ENCODE measurements at regions not wholly inside any gene's neighbourhood (a gene's known extent, or its start where the extent isn't known, plus 50 kb on each side); places are given as distances from the start of the nearest gene placed in this dataset.

- intact Hi-C loops (cut with DNase I; ENCODE audit: low total_unique reads), result no loop called here
- DNase-seq, result no peak
Observed at GRCh38 chr5:167361795-167362194, 929.6 kb upstream of the WWC1 start.

DNA sequence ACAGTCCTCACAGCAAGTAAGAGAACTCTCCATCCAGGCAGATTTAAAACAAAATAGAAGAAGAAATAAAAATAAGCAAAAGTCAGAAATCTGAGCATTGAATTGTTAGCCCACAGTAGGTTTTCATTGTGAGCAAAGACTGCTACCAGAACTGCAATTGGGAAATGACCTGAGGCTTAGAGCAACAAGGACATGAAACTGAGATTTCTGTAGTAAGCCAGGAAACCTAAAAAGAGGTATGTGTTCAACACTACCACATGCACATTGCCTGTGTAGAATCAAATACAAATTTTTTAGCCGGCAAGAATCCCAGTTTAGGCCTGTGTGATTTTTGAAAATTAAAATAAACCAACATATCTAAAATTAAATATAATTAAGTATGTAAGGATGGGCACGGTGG lies 928.4 kb upstream of the WWC1 start:
- intact Hi-C loops (cut with DNase I; ENCODE audit: low total_unique reads), result no loop called here
- no peak overlapping the region for H3K27ac ChIP-seq
- H3K27me3 ChIP-seq, result no peaks in the 10 kb centered on the region
- no peaks in the 10 kb centered on the region for H3K4me1 ChIP-seq
- no peak for DNase-seq
- TF ChIP-seq CTCF (IDR thresholded peaks at IDR 0.05), result no peak
- peaks cover 0 to 17% (median 4%) of the 10 kb centered on the region in 3 donors for H3K9me3 ChIP-seq
- no peaks in the 10 kb centered on the region for H3K36me3 ChIP-seq
- H3K4me3 ChIP-seq, result no peak overlapping the region

More at GRCh38 chr5:167361795-167362194, 929.6 kb upstream of the WWC1 start:
- H3K27me3 ChIP-seq, result no peaks in the 10 kb centered on the region
- no peaks in the 10 kb centered on the region for H3K4me1 ChIP-seq
- no peak for TF ChIP-seq CTCF (IDR thresholded peaks at IDR 0.05)
- H3K27ac ChIP-seq, result no peak overlapping the region
- H3K36me3 ChIP-seq, result no peaks in the 10 kb centered on the region
- peaks cover 0 to 17% (median 4%) of the 10 kb centered on the region in 3 donors for H3K9me3 ChIP-seq
- no peak overlapping the region for H3K4me3 ChIP-seq

DNA sequence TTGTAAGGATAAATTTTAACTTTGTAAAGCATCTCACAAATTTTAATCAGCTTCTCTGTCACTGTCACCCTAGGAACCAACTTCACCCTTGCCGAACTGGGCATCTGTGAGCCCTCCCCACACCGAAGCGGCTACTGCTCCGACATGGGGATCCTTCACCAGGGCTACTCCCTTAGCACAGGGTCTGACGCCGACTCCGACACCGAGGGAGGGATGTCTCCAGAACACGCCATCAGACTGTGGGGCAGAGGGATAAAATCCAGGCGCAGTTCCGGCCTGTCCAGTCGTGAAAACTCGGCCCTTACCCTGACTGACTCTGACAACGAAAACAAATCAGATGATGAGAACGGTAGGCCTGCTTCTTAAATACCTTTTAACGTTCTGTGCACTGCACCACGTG lies 916.3 kb upstream of the WWC1 start:
- no peak for DNase-seq
- Histone ChIP-seq H3K4me3 (no peak overlapping the region), H3K27me3 (no peaks in the 10 kb centered on the region), H3K9me3 (peaks cover 0 to 3% (median 0%) of the 10 kb centered on the region in 3 donors), H3K4me1 (no peaks in the 10 kb centered on the region), H3K27ac (no peak overlapping the region), H3K36me3 (no peaks in the 10 kb centered on the region)
- intact Hi-C loops (cut with DNase I; ENCODE audit: low total_unique reads), result no loop called here
- TF ChIP-seq CTCF (IDR thresholded peaks at IDR 0.05), result no peak

DNA sequence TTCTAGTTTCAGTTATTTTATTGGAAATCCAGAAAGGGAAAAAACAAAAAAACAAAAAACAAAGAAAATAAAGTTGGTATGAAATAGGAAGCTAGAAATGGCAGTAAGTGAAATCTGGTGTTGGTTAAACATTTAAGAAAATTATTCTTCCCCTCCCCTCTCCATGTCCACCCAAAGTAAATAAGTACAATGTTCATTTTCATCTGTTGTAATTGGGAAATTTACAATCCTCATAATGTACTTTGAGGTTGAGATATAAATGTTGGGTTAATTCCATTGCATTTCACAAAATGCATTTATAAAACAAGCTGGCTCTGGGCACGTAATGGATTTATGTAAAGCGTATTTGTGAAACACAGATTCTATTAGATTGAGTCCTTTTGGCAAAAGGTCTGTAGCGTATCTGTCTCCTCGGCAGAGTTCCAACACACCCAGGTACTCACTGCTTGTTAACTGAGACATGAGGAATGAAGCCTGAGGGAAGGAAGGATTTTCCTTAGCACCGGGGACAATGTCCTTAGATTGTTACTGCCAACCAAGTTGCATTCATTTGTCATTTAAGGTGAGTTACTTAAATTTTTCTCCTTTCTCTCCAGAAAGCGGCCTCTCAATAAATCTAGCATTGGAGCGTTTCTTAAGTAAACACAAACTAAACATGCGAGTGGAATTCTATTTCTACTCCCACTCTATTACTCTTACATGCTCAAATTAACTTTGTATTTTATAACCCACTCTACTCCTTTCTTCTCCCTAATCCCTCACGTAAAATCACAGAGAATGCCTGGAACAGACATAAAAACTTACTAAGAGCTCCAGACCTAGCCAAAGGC lies 912.3 kb upstream of the WWC1 start:
- Histone ChIP-seq H3K4me3 (no peak overlapping the region), H3K4me1 (no peaks in the 10 kb centered on the region), H3K27ac (no peak overlapping the region), H3K36me3 (no peaks in the 10 kb centered on the region), H3K27me3 (no peaks in the 10 kb centered on the region), H3K9me3 (peaks cover 0 to 3% (median 0%) of the 10 kb centered on the region in 3 donors)
- intact Hi-C loops (cut with DNase I; ENCODE audit: low total_unique reads), result no loop called here
- no peak for DNase-seq
- TF ChIP-seq CTCF (IDR thresholded peaks at IDR 0.05), result no peak

DNA sequence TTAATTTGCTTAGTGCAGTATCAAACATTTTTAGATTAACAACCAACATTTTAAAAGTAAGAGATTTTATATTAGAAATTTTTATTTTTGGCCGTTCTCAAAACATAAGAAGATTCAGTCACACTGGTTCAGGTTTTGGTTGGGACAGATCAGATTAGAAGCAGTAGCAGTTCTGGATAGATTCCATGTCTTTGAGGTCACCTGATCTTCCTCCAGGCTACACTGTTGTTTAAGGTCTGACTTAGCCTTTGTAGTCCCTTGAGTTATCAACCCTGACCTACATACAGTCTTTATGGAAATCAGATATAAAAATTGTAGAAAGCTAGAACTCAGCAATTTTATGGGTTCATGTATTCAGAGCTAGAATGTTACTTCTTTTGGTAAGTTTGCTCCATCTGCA lies 910.0 kb upstream of the WWC1 start:
- Histone ChIP-seq H3K9me3 (no peaks in the 10 kb centered on the region), H3K4me1 (no peaks in the 10 kb centered on the region), H3K27ac (no peak overlapping the region), H3K4me3 (no peak overlapping the region), H3K27me3 (no peaks in the 10 kb centered on the region), H3K36me3 (no peaks in the 10 kb centered on the region)
- intact Hi-C loops (cut with DNase I; ENCODE audit: low total_unique reads), result no loop called here
- no peak for TF ChIP-seq CTCF (IDR thresholded peaks at IDR 0.05)
- no peak for DNase-seq

Measured in tibial artery (tissue), 4 donors.